H9 (cell line): ENCODE measurements at regions not wholly inside any gene's neighbourhood (a gene's known extent, or its start where the extent isn't known, plus 50 kb on each side); places are given as distances from the start of the nearest gene placed in this dataset.

Source experiments
- DNase-seq: peaks from one replicate; pipeline ENCODE4 v3.0.0-alpha.2; 2017
- H2AFZ ChIP-seq: one replicate; pipeline ENCODE4 v1.6.1; 2013; ENCODE audit warnings: mild to moderate bottlenecking, low read length, control low read depth, moderate library complexity
- H2AK5ac ChIP-seq: 2 replicates; pipeline ENCODE4 v1.6.1; 2013; ENCODE audit warnings: low read length, control low read depth, mixed read lengths; ENCODE audit not compliant: insufficient read length
- H2BK120ac ChIP-seq: one replicate; pipeline ENCODE4 v1.6.1; 2013; ENCODE audit warnings: low read depth, mild to moderate bottlenecking, low read length, control low read depth, inconsistent platforms; ENCODE audit not compliant: poor library complexity, severe bottlenecking
- H2BK12ac ChIP-seq: 2 replicates; pipeline ENCODE4 v1.6.1; 2013; ENCODE audit warnings: low read length, control low read depth, mixed read lengths, low read depth; ENCODE audit not compliant: insufficient read length
- H2BK15ac ChIP-seq: 2 replicates; pipeline ENCODE4 v1.6.1; 2013; ENCODE audit warnings: low read depth, low read length, control low read depth
- H2BK20ac ChIP-seq: one replicate; pipeline ENCODE4 v1.6.1; 2013; ENCODE audit warnings: low read depth, mild to moderate bottlenecking, low read length, control low read depth, inconsistent platforms; ENCODE audit not compliant: poor library complexity, severe bottlenecking
- H2BK5ac ChIP-seq: 2 replicates; pipeline ENCODE4 v1.6.1; 2013; ENCODE audit warnings: low read length, control low read depth, mixed read lengths; ENCODE audit not compliant: insufficient read length
- H3K14ac ChIP-seq: 2 replicates; pipeline ENCODE4 v1.6.1; 2013; ENCODE audit warnings: low read length, control low read depth; ENCODE audit not compliant: insufficient read depth
- H3K18ac ChIP-seq: 2 replicates; pipeline ENCODE4 v1.6.1; 2013; ENCODE audit warnings: low read depth, mild to moderate bottlenecking, mixed read lengths, low read length, control low read depth; ENCODE audit not compliant: insufficient read length
- H3K23ac ChIP-seq: 2 replicates; pipeline ENCODE4 v1.6.1; 2013; ENCODE audit warnings: low read length, control low read depth, mixed read lengths, low read depth; ENCODE audit not compliant: insufficient read length
- H3K23me2 ChIP-seq: 2 replicates; pipeline ENCODE4 v1.6.1; 2013; ENCODE audit warnings: low read depth, mild to moderate bottlenecking, mixed read lengths, low read length, control low read depth; ENCODE audit not compliant: insufficient read length, poor library complexity, severe bottlenecking
- H3K27ac ChIP-seq: 2 replicates; pipeline ENCODE4 v1.5.1; 2013; ENCODE audit warnings: low read length, control low read depth, mixed read lengths, low read depth; ENCODE audit not compliant: insufficient read length
- H3K27me3 ChIP-seq: 2 replicates; pipeline ENCODE4 v1.6.1; 2013; ENCODE audit warnings: low read length, control low read depth, inconsistent platforms; ENCODE audit not compliant: insufficient read depth
- H3K4ac ChIP-seq: 2 replicates; pipeline ENCODE4 v1.6.1; 2013; ENCODE audit warnings: low read depth, mild to moderate bottlenecking, control low read depth, inconsistent platforms, low read length, moderate library complexity
- H3K4me1 ChIP-seq: 2 replicates; pipeline ENCODE4 v1.6.1; 2013; ENCODE audit warnings: low read length, control low read depth, inconsistent platforms; ENCODE audit not compliant: insufficient read depth
- H3K4me2 ChIP-seq: 2 replicates; pipeline ENCODE4 v1.6.1; 2013; ENCODE audit warnings: low read length, control low read depth, mixed read lengths; ENCODE audit not compliant: insufficient read length, insufficient read depth
- H3K56ac ChIP-seq: 2 replicates; pipeline ENCODE4 v1.6.1; 2013; ENCODE audit warnings: low read depth, mild to moderate bottlenecking, mixed read lengths, low read length, control low read depth; ENCODE audit not compliant: insufficient read length
- H3K79me1 ChIP-seq: 2 replicates; pipeline ENCODE4 v1.6.1; 2013; ENCODE audit warnings: low read depth, mild to moderate bottlenecking, moderate library complexity, low read length, control low read depth, inconsistent platforms; ENCODE audit not compliant: insufficient read depth, poor library complexity, severe bottlenecking
- H3K79me2 ChIP-seq: 2 replicates; pipeline ENCODE4 v1.6.1; 2013; ENCODE audit warnings: low read length, control low read depth, inconsistent platforms; ENCODE audit not compliant: insufficient read depth
- H3K9ac ChIP-seq: 2 replicates; pipeline ENCODE4 v1.6.1; 2013; ENCODE audit warnings: low read length, control low read depth, mixed read lengths; ENCODE audit not compliant: insufficient read length; ENCODE audit errors: extremely low read depth
- H3K9me3 ChIP-seq: one replicate; pipeline ENCODE4 v1.6.1; 2013; ENCODE audit warnings: low read depth, low read length, inconsistent platforms; ENCODE audit not compliant: control insufficient read depth
- H3T11ph ChIP-seq: one replicate; pipeline ENCODE4 v1.6.1; 2013; ENCODE audit warnings: mild to moderate bottlenecking, low read length, control low read depth, inconsistent platforms
- H4K20me1 ChIP-seq: one replicate; pipeline ENCODE4 v1.6.1; 2013; ENCODE audit not compliant: control insufficient read depth, insufficient read length, insufficient read depth
- H4K5ac ChIP-seq: 2 replicates; pipeline ENCODE4 v1.6.1; 2013; ENCODE audit warnings: low read depth, mild to moderate bottlenecking, mixed read lengths, low read length, control low read depth; ENCODE audit not compliant: insufficient read length
- H4K8ac ChIP-seq: replicated peaks from 2 replicates; pipeline ENCODE4 v1.6.1; 2013; ENCODE audit warnings: low read length, control low read depth, mixed read lengths, low read depth; ENCODE audit not compliant: insufficient read length
- H4K91ac ChIP-seq: 2 replicates; pipeline ENCODE4 v1.6.1; 2013; ENCODE audit warnings: low read depth, mild to moderate bottlenecking, moderate library complexity, mixed read lengths, low read length, control low read depth; ENCODE audit not compliant: insufficient read length
- H3K27ac Mint-ChIP-seq, 3 experiments: 2 replicates in 2 of 3; 3 replicates in 1 of 3; pipeline ENCODE4 v1.8.0; 2020 to 2021; ENCODE audit warnings: mixed read lengths in 3 of 3, mild to moderate bottlenecking in 1 of 3, moderate library complexity in 1 of 3
- H3K27me3 Mint-ChIP-seq: 2 replicates; pipeline ENCODE4 v1.8.0; 2021; ENCODE audit warnings: low read depth, mild to moderate bottlenecking, moderate library complexity, mixed read lengths
- H3K36me3 Mint-ChIP-seq, 3 experiments: 2 replicates in 2 of 3; 3 replicates in 1 of 3; pipeline ENCODE4 v1.8.0; 2020 to 2021; ENCODE audit warnings: low read depth in 3 of 3, mixed read lengths in 3 of 3; ENCODE audit not compliant: insufficient read depth in 1 of 3
- H3K4me1 Mint-ChIP-seq, 2 experiments: 2 replicates each; pipeline ENCODE4 v1.8.0; 2020; ENCODE audit warnings: mixed read lengths in 2 of 2
- H3K4me3 Mint-ChIP-seq, 2 experiments: 2 replicates in 1 of 2; 3 replicates in 1 of 2; pipeline ENCODE4 v1.8.0; 2020 to 2021; ENCODE audit warnings: mild to moderate bottlenecking in 2 of 2, mixed read lengths in 2 of 2, moderate library complexity in 1 of 2
- H3K9me3 Mint-ChIP-seq, 2 experiments: 2 replicates in 1 of 2; 3 replicates in 1 of 2; pipeline ENCODE4 v1.8.0; 2020; ENCODE audit warnings: mild to moderate bottlenecking in 2 of 2, mixed read lengths in 2 of 2, moderate library complexity in 1 of 2
- CTCF ChIP-seq: fragments of 200-600 bp; sonication (generic); conservative IDR thresholded peaks from 3 replicates; pipeline ENCODE4 v1.8.0; 2021; ENCODE audit warnings: antibody characterized with exemption, mild to moderate bottlenecking
- WGBS: extraction: QIAGEN DNeasy Blood & Tissue Kit; methylation state at CpG from one replicate; pipeline ENCODE4 v1.1.7; 2013; ENCODE audit warnings: missing lambda C conversion rate, low lambda C conversion rate, mixed read lengths; ENCODE audit not compliant: insufficient read length; ENCODE audit errors: extremely low coverage; 5-methylcytosine and 5-hydroxymethylcytosine counted together

GRCh38 chr16:76222087-76222486, 55.1 kb upstream of the CNTNAP4 start:
- Histone ChIP-seq H2AFZ (no peak overlapping the region), H3K4me2 (no peak overlapping the region), H4K20me1 (no peaks in the 10 kb centered on the region), H3K79me2 (no peaks in the 10 kb centered on the region), H3K9ac (no peak overlapping the region), H3K18ac (no peak overlapping the region), H3K4ac (no peak overlapping the region), H3K79me1 (no peaks in the 10 kb centered on the region), H4K91ac (no peak overlapping the region), H3K27ac (no peak overlapping the region), H3K4me1 (peaks cover 4% of the 10 kb centered on the region; the same call in 1 of the 2 replicates), H2BK15ac (no peak overlapping the region), H2BK5ac (no peak overlapping the region), H3K9me3 (no peaks in the 10 kb centered on the region), H3K56ac (no peak overlapping the region), H3K14ac (no peak overlapping the region), H2BK12ac (no peak overlapping the region), H2AK5ac (no peak overlapping the region), H3T11ph (no peak overlapping the region), H2BK20ac (no peak overlapping the region), H3K23ac (no peak overlapping the region), H3K23me2 (no peaks in the 10 kb centered on the region), H4K5ac (no peak overlapping the region), H2BK120ac (no peak overlapping the region), H3K27me3 (peaks cover 28% of the 10 kb centered on the region; the same call in 1 of the 2 replicates), H4K8ac (no peak overlapping the region)
- peaks cover 27% of the 10 kb centered on the region in 2 experiments for H3K4me1 Mint-ChIP-seq
- H3K36me3 Mint-ChIP-seq, result no peaks in the 10 kb centered on the region
- peaks cover 82% of the 10 kb centered on the region for H3K27me3 Mint-ChIP-seq
- no peak overlapping the region for H3K4me3 Mint-ChIP-seq
- no peak for TF ChIP-seq CTCF
- H3K9me3 Mint-ChIP-seq, result no peaks in the 10 kb centered on the region
- DNase-seq, result no peak
- H3K27ac Mint-ChIP-seq, result no peak overlapping the region
- no CpG with 5 or more reads among the region's 3 CpGs for WGBS
